KG1 (cell line): ENCODE measurements at regions not wholly inside any gene's neighbourhood (a gene's known extent, or its start where the extent isn't known, plus 50 kb on each side); places are given as distances from the start of the nearest gene placed in this dataset.

Source experiments
- DNase-seq: peaks from one replicate; lab custom pipeline; 2025; lab: John Stamatoyannopoulos, UW

DNA sequence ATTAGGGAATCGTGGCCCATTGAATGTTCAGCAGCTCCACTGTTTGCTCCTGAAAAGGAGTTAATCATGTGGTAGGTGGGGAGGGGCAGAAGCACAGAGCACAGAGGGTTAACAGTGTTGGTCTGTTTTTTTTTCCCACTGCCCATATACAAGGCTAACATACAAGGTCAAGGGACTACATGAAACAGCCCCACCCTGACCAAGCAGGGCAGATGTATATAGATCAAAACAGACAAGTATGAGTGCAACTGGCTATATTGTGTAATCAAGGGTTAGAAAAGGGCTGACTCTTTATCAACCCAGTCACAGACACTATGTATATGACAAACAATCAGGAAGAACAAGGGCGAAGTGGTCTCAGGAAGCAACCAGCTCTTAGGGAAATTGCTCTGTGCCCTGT is 186.6 kb upstream of the CDH11 start:
- DNase-seq = no peak

DNA sequence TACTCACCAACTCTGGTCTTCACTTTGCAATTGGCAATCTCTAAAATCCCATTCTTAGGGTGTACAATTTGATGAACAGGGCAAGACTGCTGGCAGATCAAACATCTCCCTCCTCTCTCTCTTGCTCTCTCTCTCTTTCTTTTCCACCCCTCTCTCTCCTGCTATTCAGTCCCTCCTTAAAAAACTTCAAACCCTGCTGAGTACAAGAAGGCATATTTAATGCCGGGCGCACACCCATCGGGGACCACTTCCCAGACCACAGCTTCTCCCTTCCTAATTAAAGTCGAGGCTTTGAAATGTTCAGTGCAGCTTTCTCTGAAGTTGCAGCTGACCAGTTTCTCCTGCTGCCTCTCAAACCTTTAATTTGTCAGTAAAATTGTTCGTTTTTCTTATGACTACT is 185.4 kb upstream of the CDH11 start:
- no peak for DNase-seq

DNA sequence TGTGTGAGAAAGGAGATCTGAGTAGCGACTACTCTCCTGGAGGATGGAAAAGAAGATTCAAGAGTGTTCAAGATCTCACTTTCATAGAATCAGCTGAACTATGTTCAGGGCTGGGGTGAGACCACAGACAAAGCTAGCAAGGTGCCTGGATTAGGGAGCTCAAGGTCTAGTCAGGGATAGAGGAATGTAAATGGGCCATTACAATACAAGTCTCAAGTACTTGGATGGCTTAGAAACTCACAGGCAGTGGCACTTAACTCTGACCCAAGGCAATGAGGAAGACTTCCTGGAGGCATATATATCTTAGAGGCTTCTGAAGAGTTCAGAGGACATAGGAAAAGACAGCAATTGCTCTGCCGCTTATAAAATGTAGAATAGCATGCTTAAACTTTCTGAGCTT is 184.9 kb upstream of the CDH11 start:
- DNase-seq = no peak

DNA sequence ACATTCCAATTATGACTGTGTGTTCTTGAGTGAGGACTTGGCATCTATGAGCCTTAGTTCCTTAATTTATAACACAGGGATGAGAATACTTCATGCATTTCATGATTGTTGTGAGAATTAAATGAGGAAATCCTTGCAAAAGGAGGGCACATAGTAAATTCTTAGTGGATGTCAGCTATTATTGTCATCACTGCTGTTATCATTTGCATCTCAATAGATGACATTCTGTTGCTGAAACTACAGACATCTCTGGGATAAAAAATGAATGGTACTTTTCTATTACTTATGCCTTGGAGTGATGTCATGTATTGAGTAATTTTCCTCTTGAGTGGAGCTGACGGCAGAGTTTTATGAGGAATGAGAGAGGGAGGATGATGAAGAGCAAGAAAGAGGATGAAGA is 184.4 kb upstream of the CDH11 start:
- no peak for DNase-seq

GRCh38 chr16:65305266-65305959 is 183.6 kb upstream of the CDH11 start:
- no peak for DNase-seq

GRCh38 chr16:65301029-65301428 is 179.2 kb upstream of the CDH11 start:
- DNase-seq = no peak

GRCh38 chr16:65297453-65297852 is 175.6 kb upstream of the CDH11 start:
- DNase-seq = no peak

DNA sequence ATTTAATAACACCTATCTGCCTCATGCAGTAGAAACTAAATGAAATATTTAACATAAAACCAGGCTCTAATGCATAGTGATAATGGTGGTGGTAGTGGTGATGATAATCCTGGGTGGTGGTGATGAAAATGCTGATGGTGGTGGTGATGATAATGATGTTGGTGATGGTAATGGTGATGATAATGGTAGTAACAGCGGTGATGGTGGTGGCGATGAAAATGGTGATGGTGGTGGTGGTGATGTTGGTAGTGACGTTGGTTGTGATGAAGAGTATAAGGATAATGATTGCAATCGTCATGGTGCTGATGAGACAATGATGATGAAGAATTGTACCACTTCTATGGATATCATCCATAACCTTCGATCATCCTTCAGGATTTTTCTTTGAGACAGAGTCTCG is 173.7 kb upstream of the CDH11 start:
- DNase-seq = no peak

DNA sequence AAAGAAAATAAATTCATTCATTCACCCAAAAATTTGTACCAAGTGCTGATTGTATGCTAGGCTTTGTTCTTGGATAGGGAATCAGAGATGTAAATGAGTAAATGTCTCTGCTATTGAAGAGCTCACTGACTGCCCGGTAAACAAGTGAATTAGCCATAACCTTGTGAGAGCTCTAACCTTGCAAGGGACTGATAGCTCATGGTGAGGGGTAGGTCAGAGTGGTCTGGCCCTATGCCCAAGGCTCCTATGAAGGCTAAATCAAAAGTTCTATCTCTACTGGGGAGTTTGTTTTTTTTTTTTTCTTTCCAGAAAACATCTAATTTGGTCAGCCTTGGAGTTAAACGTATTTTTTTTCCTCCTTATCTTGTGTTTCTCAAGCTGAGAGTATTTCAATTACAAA is 172.8 kb upstream of the CDH11 start:
- no peak for DNase-seq

- DNase-seq = no peak
These were observed 172.3 kb upstream of the CDH11 start for GRCh38 chr16:65294165-65294564.

DNA sequence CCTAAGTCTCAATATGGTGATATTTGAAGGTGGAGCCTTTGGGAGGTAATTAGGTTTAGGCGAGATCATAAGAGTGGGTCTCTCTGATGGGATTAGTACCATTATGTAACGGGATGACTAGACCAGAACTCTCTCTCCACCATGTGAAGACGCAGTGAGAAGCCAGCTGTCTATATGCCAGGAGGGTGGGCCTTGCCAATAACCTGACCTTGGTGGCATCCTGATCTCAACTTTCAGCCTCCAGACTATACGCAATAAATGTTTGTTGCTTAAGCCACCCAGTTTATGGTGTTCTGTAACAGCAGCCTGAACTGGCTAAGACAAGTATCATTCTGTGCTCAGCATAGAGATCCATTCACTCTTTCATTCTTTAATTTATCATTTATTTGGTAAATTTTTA is 167.2 kb upstream of the CDH11 start:
- no peak for DNase-seq

DNA sequence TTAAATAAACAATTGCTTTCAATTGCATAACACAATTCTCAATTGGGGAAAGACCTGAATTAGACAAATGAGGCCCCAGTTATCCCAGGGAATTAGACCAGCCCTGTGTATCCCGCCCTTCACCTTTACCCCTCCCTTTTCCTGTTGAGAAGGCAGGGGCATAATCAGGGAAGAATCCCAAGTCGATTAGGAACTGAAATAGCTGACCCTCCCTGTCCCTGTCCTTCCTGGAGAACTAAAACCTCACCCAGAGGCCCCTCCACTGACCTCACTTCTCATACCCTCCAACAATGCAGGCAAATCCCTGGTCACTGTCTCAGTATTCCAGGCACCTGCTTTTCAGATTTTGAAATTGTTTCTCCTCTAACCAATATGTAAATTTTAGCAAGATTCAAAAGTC is 165.4 kb upstream of the CDH11 start:
- DNase-seq = no peak

- DNase-seq = no peak
These were observed 163.5 kb upstream of the CDH11 start for GRCh38 chr16:65285128-65286048.

GRCh38 chr16:65284626-65285025 is 162.8 kb upstream of the CDH11 start:
- no peak for DNase-seq

GRCh38 chr16:65283181-65283651 is 161.4 kb upstream of the CDH11 start:
- no peak for DNase-seq

DNA sequence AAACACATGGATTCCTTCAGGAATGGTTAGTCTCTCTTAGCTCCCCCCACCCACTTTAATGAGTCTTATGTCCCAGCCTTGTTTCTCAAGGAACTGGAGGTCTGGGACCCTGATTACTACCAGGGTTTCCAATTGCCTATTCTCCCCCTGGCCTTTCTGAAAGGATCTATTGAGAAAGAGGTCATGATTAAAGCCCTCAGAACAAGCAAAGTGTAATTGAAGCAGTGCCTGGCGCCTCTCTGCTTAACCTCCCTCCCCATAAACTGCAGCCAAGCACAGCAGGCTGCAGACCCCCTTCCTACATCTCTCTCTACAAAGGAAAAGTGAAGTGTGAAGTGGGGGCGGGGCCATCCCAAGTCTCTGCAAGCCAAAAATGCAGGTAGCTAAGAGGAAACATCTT is 159.7 kb upstream of the CDH11 start:
- DNase-seq = no peak

DNA sequence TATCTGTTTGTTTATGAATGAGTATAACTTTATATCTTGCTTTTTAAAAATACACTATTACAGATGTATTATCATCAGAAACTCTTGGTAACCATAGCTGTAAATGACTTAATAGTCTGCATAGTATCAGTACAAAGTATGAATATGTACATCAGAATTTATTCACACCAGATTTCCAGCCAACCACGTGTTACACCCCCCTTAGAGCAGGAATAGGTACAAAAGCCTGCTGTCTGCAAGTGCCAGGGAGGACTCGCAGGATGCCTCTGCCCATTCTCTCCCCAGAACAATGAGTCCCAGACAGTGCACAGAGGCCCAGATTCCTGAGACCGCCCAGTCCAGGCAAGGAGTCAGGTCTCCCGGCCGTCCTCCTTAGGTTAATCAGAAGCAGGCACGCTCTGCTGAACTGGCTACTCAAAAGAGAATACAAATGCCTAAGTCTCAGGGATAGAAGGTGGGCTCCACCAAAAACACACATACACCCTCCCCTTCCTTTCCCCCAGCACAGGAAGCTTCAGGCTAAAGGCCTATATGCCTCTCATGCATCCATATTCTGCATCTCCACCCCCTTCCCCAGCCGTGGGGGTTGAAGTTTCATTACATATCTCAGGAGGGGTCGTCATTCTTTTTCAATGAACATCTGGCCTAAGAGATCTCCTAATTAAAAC is 159.1 kb upstream of the CDH11 start:
- no peak for DNase-seq

- no peak for DNase-seq
These were observed 157.7 kb upstream of the CDH11 start for GRCh38 chr16:65279576-65279975.

DNA sequence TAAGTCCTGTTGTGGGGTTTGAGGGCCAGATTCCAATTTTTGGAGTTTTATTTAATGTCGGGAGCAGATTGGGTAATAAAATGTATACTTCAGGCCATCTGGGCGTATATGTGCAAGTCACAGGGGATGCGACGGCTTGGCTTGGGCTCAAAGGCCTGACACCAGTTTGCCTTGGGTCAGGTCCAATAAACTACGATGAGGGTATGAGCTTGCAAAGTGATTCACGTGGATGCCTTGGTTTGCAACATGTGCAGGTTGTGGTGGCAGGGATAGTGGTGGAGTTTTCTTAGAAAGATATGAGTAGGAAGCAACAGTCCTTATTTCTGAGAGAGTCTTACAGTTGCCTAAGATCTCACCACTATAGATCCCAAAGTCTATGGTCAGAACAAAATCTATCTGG is 157.0 kb upstream of the CDH11 start:
- no peak for DNase-seq

DNA sequence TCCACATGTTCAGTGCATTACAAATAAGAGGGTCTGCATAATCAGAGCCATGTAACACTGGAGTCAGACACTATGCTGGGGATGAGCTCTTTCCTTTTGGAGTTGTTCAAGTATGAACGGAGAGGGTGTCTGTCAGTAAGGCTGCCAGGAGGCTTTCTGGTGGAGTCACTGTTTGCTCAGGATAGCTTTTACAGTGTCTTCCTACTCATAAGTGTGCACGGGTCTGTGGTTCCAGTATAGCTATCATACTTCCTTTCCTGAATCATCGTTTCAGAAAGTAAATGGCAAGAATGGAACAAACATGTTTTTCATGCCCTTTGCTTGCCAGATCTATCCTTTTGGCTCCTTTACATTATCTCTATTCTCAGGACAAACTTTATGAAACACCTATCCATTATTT is 152.7 kb upstream of the CDH11 start:
- DNase-seq = no peak

- no peak for DNase-seq
These were observed 151.0 kb upstream of the CDH11 start for GRCh38 chr16:65272699-65273414.

DNA sequence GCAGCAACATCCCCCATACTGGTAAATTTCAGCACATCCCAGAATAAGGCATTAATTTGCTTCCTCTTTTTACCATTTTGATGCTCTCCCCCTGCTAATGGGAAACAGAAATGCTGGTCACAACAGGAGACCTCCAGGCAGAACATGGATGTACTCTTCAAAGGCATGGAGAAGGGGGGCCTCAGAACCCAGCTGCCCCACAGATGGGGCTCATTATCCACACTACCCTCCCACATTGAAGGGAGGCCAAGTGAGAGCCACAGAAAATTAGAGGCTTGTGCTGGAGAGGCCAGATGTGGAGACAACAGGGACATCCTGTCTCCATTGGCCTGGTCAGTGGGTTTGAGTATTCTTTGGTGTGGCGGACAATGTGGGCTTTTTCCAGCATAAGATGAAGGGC is 150.1 kb upstream of the CDH11 start:
- DNase-seq = no peak
